K562 (cell line): ENCODE measurements at regions not wholly inside any gene's neighbourhood (a gene's known extent, or its start where the extent isn't known, plus 50 kb on each side); places are given as distances from the start of the nearest gene placed in this dataset.
A peak's percentile ranks its signal among the peaks of the same experiment; 100 is the strongest.

ENCODE experiments used
- CBFA2T3 ChIP-seq: fragments of 450-650 bp; IDR thresholded peaks from 2 replicates; pipeline ENCODE4 v1.6.1; 2017
- CBFB ChIP-seq: sonication (generic); formaldehyde crosslinking; IDR thresholded peaks from 2 replicates; pipeline ENCODE4 v1.4.0; 2020; ENCODE audit warnings: mild to moderate bottlenecking, missing genetic modification reagents
- ELF4 ChIP-seq: fragments of 450-650 bp; formaldehyde crosslinking; IDR thresholded peaks from 2 replicates; pipeline ENCODE4 v1.4.0; 2022; ENCODE audit warnings: missing genetic modification characterization
- ETV5 ChIP-seq: sonication (generic); formaldehyde crosslinking; IDR thresholded peaks from 2 replicates; pipeline ENCODE4 v1.4.0; 2020; ENCODE audit warnings: low read depth, mild to moderate bottlenecking, missing genetic modification reagents
- FOXM1 ChIP-seq, 2 experiments: fragments of 450-650 bp in 1 of 2; sonication (generic) in 1 of 2; formaldehyde crosslinking in 1 of 2; IDR thresholded peaks; 2 replicates each; pipeline versions ENCODE4 v1.6.1 to v1.9.0; 2017 to 2022; ENCODE audit warnings: low read depth in 2 of 2, mild to moderate bottlenecking in 2 of 2, missing genetic modification reagents in 1 of 2, moderate library complexity in 1 of 2
- GTF2E2 ChIP-seq: fragments of 200-800 bp; sonication (Bioruptor generic); IDR thresholded peaks from 2 replicates; pipeline ENCODE4 v1.6.1; 2016; ENCODE audit warnings: missing genetic modification characterization, missing compliant biosample characterization
- KDM1A ChIP-seq, 2 experiments: fragments of 450-650 bp; IDR thresholded peaks; 2 replicates each; pipeline ENCODE4 v1.6.1; 2016; ENCODE audit warnings: mild to moderate bottlenecking in 2 of 2
- MEIS2 ChIP-seq: fragments of 450-650 bp; IDR thresholded peaks from 2 replicates; pipeline ENCODE4 v1.6.1; 2014; ENCODE audit warnings: mild to moderate bottlenecking; ENCODE audit not compliant: partially characterized antibody
- MYNN ChIP-seq, 2 experiments: sonication (generic); formaldehyde crosslinking in 1 of 2; IDR thresholded peaks; 2 replicates each; pipeline versions ENCODE4 v1.5.0 to v1.6.1; 2016 to 2020; ENCODE audit warnings: antibody characterized with exemption in 1 of 2, missing genetic modification reagents in 1 of 2
- NFXL1 ChIP-seq: fragments of 450-650 bp; formaldehyde crosslinking; IDR thresholded peaks from 2 replicates; pipeline ENCODE4 v1.4.0; 2021; ENCODE audit warnings: mild to moderate bottlenecking
- NFYB ChIP-seq: IDR thresholded peaks from 2 replicates; pipeline ENCODE4 v1.6.1; 2011; ENCODE audit warnings: mild to moderate bottlenecking, moderate library complexity; ENCODE audit not compliant: insufficient read length; ENCODE audit errors: extremely low read depth
- PATZ1 ChIP-seq: fragments of 250-450 bp; sonication (Bioruptor Pico); IDR thresholded peaks from 2 replicates; pipeline ENCODE4 v1.5.0; 2020; ENCODE audit warnings: mild to moderate bottlenecking, borderline replicate concordance
- PHF8 ChIP-seq: fragments of 200-600 bp; sonication (generic); IDR thresholded peaks from 2 replicates; pipeline ENCODE4 v1.6.1; 2012; ENCODE audit warnings: mixed run types, mild to moderate bottlenecking, inconsistent platforms, low read length, moderate library complexity, borderline replicate concordance
- POLR2G ChIP-seq: fragments of 200-400 bp; formaldehyde crosslinking; IDR thresholded peaks from 2 replicates; pipeline ENCODE4 v1.6.1; 2017; ENCODE audit warnings: low read depth, mild to moderate bottlenecking, antibody characterized with exemption, low read length, moderate library complexity
- SMAD3 ChIP-seq: fragments of 450-650 bp; formaldehyde crosslinking; conservative IDR thresholded peaks from 2 replicates; pipeline ENCODE4 v1.4.0; 2020; ENCODE audit warnings: mild to moderate bottlenecking
- STAT5B ChIP-seq: fragments of 250-450 bp; sonication (Bioruptor Pico); IDR thresholded peaks from 2 replicates; pipeline ENCODE4 v1.8.0; 2021; ENCODE audit warnings: mild to moderate bottlenecking, inconsistent platforms
- SUPT5H ChIP-seq: fragments of 450-650 bp; IDR thresholded peaks from 2 replicates; pipeline ENCODE4 v1.6.1; 2016
- ZNF511 ChIP-seq: sonication (generic); formaldehyde crosslinking; IDR thresholded peaks from 2 replicates; pipeline ENCODE4 v1.8.0; 2022; ENCODE audit warnings: mild to moderate bottlenecking, missing genetic modification reagents
- ZNF609 ChIP-seq: sonication (generic); formaldehyde crosslinking; IDR thresholded peaks from 2 replicates; pipeline ENCODE4 v1.8.1; 2023; ENCODE audit warnings: missing genetic modification reagents, mild to moderate bottlenecking, borderline replicate concordance
- ZNF639 ChIP-seq, 2 experiments: fragments of 200-800 bp in 1 of 2; sonication (Bioruptor generic) in 1 of 2; sonication (generic) in 1 of 2; formaldehyde crosslinking in 1 of 2; IDR thresholded peaks in 1 of 2; conservative IDR thresholded peaks in 1 of 2; 2 replicates each; pipeline versions ENCODE4 v1.5.0 to v1.6.1; 2016 to 2020; ENCODE audit warnings: missing compliant biosample characterization in 1 of 2, missing genetic modification characterization in 1 of 2, missing genetic modification reagents in 1 of 2

GRCh38 chr1:206419250-206419649, 51.0 kb upstream of the IKBKE start (continued):
- no peak for TF ChIP-seq ZNF609 (CRISPR knock-in tag)
- TF ChIP-seq SUPT5H: no peak
- TF ChIP-seq ZNF639 (CRISPR knock-in tag; conservative IDR thresholded peaks at IDR 0.05 in 1 of 2, IDR thresholded peaks at IDR 0.05 in 1 of 2): 0 out of 4 replicates have a peak, but pooled peaks of 1 of the 2 experiments have one; percentile 42
- TF ChIP-seq CBFA2T3: 0 out of 2 replicates have a peak, but pooled peaks have one; percentile 33
- no peak for TF ChIP-seq GTF2E2
- no peak for TF ChIP-seq CBFB (CRISPR knock-in tag)
- TF ChIP-seq NFYB: no peak
- no peak for TF ChIP-seq ZNF511 (CRISPR knock-in tag)
- no peak for TF ChIP-seq PATZ1 (CRISPR knock-in tag)
- TF ChIP-seq MEIS2: no peak
- TF ChIP-seq STAT5B: no peak
- TF ChIP-seq KDM1A (IDR thresholded peaks at IDR 0.05): no peak
- TF ChIP-seq SMAD3: 0 out of 2 replicates have a peak, but pooled peaks have one; percentile 43
- TF ChIP-seq NFXL1: no peak
- TF ChIP-seq FOXM1 (IDR thresholded peaks at IDR 0.05; ENCODE audit: low read depth): 0 out of 2 replicates have a peak, but pooled peaks have one; percentile 12
- no peak for TF ChIP-seq FOXM1 (CRISPR knock-in tag; IDR thresholded peaks at IDR 0.05; ENCODE audit: low read depth)
- TF ChIP-seq ELF4 (CRISPR knock-in tag): 0 out of 2 replicates have a peak, but pooled peaks have one; percentile 27
- no peak for TF ChIP-seq MYNN (IDR thresholded peaks at IDR 0.05)
- no peak for TF ChIP-seq MYNN (CRISPR knock-in tag; IDR thresholded peaks at IDR 0.05)
- TF ChIP-seq POLR2G: no peak
- no peak for TF ChIP-seq PHF8
- TF ChIP-seq ETV5 (CRISPR knock-in tag): no peak
